PC-9 (cell line): ENCODE measurements at regions not wholly inside any gene's neighbourhood (a gene's known extent, or its start where the extent isn't known, plus 50 kb on each side); places are given as distances from the start of the nearest gene placed in this dataset.

Source experiments
- BruUV-seq: library from RNA; stranded (reverse); fragments of 400-500 nt; replicated peaks from 2 replicates; lab custom pipeline; 2021; lab: Mats Ljungman, UMichigan
- CTCF ChIA-PET: fragments of 300-600 bp; sonication (Branson Sonifier 250); formaldehyde crosslinking; loops from one replicate; lab custom pipeline; 2022; ENCODE audit warnings: antibody characterized with exemption; lab: Charles Lee
- POLR2A ChIA-PET: fragments of 300-600 bp; sonication (Branson Sonifier 250); formaldehyde crosslinking; loops from one replicate; lab custom pipeline; 2022; ENCODE audit warnings: antibody characterized with exemption; ENCODE audit not compliant: unreplicated experiment; lab: Charles Lee
- DNase-seq, 2 experiments: peaks; one replicate each; pipeline versions ENCODE4 v3.0.0 to v3.0.0-alpha.2; 2015 to 2022; ENCODE audit warnings: mixed read lengths in 1 of 2
- H2AFZ ChIP-seq: fragments of 200-600 bp; sonication (generic); 2 replicates; pipeline ENCODE4 v1.8.1; 2017; ENCODE audit warnings: antibody characterized with exemption
- H3F3A ChIP-seq: fragments of 200-600 bp; sonication (generic); 2 replicates; pipeline ENCODE4 v1.8.1; 2017; ENCODE audit warnings: antibody characterized with exemption, mild to moderate bottlenecking, low read depth; ENCODE audit not compliant: insufficient read depth
- H3K27ac ChIP-seq: fragments of 200-600 bp; sonication (generic); 2 replicates; pipeline ENCODE4 v1.6.1; 2016; ENCODE audit warnings: mixed run types
- H3K27me3 ChIP-seq: fragments of 200-600 bp; sonication (generic); 2 replicates; pipeline ENCODE4 v1.6.1; 2016; ENCODE audit warnings: low read depth, mixed run types; ENCODE audit not compliant: insufficient read depth
- H3K36me3 ChIP-seq: fragments of 200-600 bp; sonication (generic); 2 replicates; pipeline ENCODE4 v1.6.1; 2016; ENCODE audit warnings: low read depth, mixed run types
- H3K4me1 ChIP-seq: fragments of 200-600 bp; sonication (generic); replicated peaks from 2 replicates; pipeline ENCODE4 v1.6.1; 2016; ENCODE audit warnings: mixed run types; ENCODE audit not compliant: insufficient read depth
- H3K4me2 ChIP-seq: fragments of 200-600 bp; sonication (generic); 2 replicates; pipeline ENCODE4 v1.6.1; 2017; ENCODE audit warnings: mixed run types
- H3K4me3 ChIP-seq: fragments of 200-600 bp; sonication (generic); 2 replicates; pipeline ENCODE4 v1.6.1; 2016; ENCODE audit warnings: mixed run types
- H3K79me2 ChIP-seq: fragments of 200-600 bp; sonication (generic); 2 replicates; pipeline ENCODE4 v1.6.1; 2017; ENCODE audit warnings: low read depth, mixed run types
- H3K9me2 ChIP-seq: fragments of 200-600 bp; sonication (generic); 2 replicates; pipeline ENCODE4 v1.8.1; 2017; ENCODE audit warnings: mild to moderate bottlenecking; ENCODE audit not compliant: insufficient read depth
- H3K9me3 ChIP-seq: fragments of 200-600 bp; sonication (generic); 2 replicates; pipeline ENCODE4 v1.8.1; 2016; ENCODE audit warnings: low read depth; ENCODE audit not compliant: insufficient read depth
- H4K20me1 ChIP-seq: fragments of 200-600 bp; sonication (generic); 2 replicates; pipeline ENCODE4 v1.8.1; 2017; ENCODE audit not compliant: insufficient read depth
- CTCF ChIP-seq: fragments of 200-600 bp; sonication (generic); conservative IDR thresholded peaks from 2 replicates; pipeline ENCODE4 v1.6.1; 2017; ENCODE audit warnings: mixed run types, antibody characterized with exemption, mild to moderate bottlenecking, moderate library complexity
- EZH2 ChIP-seq: fragments of 200-600 bp; sonication (generic); IDR thresholded peaks from 2 replicates; pipeline ENCODE4 v1.8.0; 2017; ENCODE audit warnings: antibody characterized with exemption, low read depth
- intact Hi-C: fragments of 100-400 bp; cut with micrococcal nuclease; formaldehyde crosslinking; loops from one replicate; pipeline ENCODE4 v1.10.0; 2022; ENCODE audit not compliant: unreplicated experiment

DNA sequence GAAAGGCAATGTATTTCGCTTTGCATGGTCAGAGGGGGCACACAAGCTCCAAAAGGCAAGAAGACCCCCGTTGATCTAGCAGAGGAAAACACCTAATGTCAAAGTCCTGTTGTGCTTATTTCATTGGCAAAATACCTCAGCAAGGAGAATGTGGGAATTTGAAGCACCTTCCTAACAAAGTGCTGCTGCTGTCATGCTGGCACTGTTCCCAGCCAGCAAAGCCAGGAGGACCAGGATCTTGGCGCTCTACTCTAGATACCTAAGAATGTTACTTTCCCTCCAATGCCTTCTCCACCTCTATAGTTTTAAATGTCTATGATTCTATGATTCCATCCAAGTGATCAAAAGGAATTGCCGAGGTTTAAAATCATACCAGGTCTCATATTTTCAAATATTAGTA lies 867.9 kb upstream of the POU3F3 start:
- no peaks in the 10 kb centered on the region; the same call in 1 of the 2 replicates for H3K9me2 ChIP-seq
- intact Hi-C loops = no loop called here
- H3K36me3 ChIP-seq = no peaks in the 10 kb centered on the region
- no peaks in the 10 kb centered on the region for H3F3A ChIP-seq
- no peak overlapping the region for H3K27ac ChIP-seq
- no peaks in the 10 kb centered on the region for H4K20me1 ChIP-seq
- H3K4me3 ChIP-seq = no peak overlapping the region
- no peak overlapping the region for H2AFZ ChIP-seq
- TF ChIP-seq CTCF = no peak
- no peak for TF ChIP-seq EZH2
- no peak for DNase-seq
- BruUV-seq = no TSS peak
- H3K79me2 ChIP-seq = no peaks in the 10 kb centered on the region
- H3K4me1 ChIP-seq = no peaks in the 10 kb centered on the region
- no peaks in the 10 kb centered on the region for H3K9me3 ChIP-seq
- ChIA-PET POLR2A (no interaction called here), CTCF (no interaction called here)
- no peak overlapping the region for H3K4me2 ChIP-seq
- H3K27me3 ChIP-seq = no peaks in the 10 kb centered on the region

DNA sequence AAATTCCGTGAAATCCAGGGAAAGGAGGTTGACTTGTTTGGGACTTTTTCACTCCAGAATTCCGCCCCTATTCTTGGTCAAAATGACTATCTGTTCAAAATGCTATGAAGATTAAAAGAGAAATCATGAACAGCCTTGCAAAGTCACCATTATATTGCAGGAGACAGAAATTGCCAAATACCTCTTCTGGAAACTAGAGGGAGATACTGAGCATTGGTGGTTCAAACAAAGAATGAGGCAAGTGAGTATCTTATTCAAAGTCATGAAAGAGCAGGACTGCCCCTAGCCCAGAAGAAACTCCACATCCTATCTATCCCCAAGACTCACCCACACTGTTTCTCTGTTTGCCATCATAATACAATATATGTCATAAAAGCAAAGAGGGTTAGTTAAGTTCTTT lies 862.3 kb upstream of the POU3F3 start:
- POLR2A ChIA-PET = no interaction called here

DNA sequence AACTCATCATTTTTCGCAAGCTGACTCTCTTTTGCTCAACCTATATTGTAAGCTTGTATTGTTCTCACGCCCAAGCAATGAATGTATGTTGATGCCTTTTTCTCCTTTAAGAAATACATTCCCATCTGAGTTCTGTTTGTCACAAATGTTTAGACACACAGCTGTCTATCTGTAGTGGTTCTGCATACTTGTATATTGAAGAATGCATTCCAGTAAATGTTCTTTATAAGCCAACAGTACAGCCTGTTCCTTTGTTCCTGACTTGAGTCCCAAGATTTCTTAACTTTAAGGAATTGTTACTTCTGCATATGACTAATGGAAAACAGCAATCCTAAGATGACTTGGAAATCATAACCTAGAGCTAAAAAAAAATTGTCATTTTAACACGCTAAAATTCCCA lies 849.1 kb upstream of the POU3F3 start:
- Histone ChIP-seq H2AFZ (no peak overlapping the region), H3K4me2 (no peak overlapping the region), H3K36me3 (no peaks in the 10 kb centered on the region), H3K9me2 (no peaks in the 10 kb centered on the region), H3K4me3 (no peak overlapping the region), H3F3A (no peaks in the 10 kb centered on the region), H3K4me1 (no peaks in the 10 kb centered on the region), H3K27me3 (no peaks in the 10 kb centered on the region), H3K9me3 (no peaks in the 10 kb centered on the region), H3K79me2 (no peaks in the 10 kb centered on the region), H4K20me1 (no peaks in the 10 kb centered on the region), H3K27ac (no peak overlapping the region)
- intact Hi-C loops = no loop called here
- no TSS peak for BruUV-seq
- no peak for DNase-seq
- ChIA-PET POLR2A (no interaction called here), CTCF (no interaction called here)
- TF ChIP-seq CTCF (no peak), EZH2 (no peak)

More for the DNA sequence above, 862.3 kb upstream of the POU3F3 start:
- H3K79me2 ChIP-seq = no peaks in the 10 kb centered on the region
- TF ChIP-seq CTCF = 0 out of 2 replicates have a peak, but pooled peaks have one; percentile 33
- no peak for TF ChIP-seq EZH2
- no peaks in the 10 kb centered on the region for H3K4me1 ChIP-seq
- H3K4me2 ChIP-seq = no peak overlapping the region
- H2AFZ ChIP-seq = no peak overlapping the region
- H4K20me1 ChIP-seq = no peaks in the 10 kb centered on the region
- 0 out of 2 replicates have a peak, but pooled peaks cover 2% of the 10 kb centered on the region for H3K27me3 ChIP-seq
- CTCF ChIA-PET = no interaction called here
- intact Hi-C loops = no loop called here
- H3K4me3 ChIP-seq = no peak overlapping the region
- DNase-seq = no peak
- no peaks in the 10 kb centered on the region for H3K36me3 ChIP-seq
- no peaks in the 10 kb centered on the region for H3K9me3 ChIP-seq
- BruUV-seq = no TSS peak
- no peak overlapping the region for H3K27ac ChIP-seq
- no peaks in the 10 kb centered on the region for H3F3A ChIP-seq
- H3K9me2 ChIP-seq = no peaks in the 10 kb centered on the region; the same call in 1 of the 2 replicates
